Hypothalamus (tissue), 51 donors: ENCODE measurements at regions not wholly inside any gene's neighbourhood (a gene's known extent, or its start where the extent isn't known, plus 50 kb on each side); places are given as distances from the start of the nearest gene placed in this dataset.

Experiments used
- DNase-seq, 51 donors: peaks; one replicate each; lab custom pipeline; 2025; lab: John Stamatoyannopoulos, UW

GRCh38 chr5:124253203-124253810 is 493.1 kb downstream of the ZNF608 start:
- peak in 14 of 51 donors; percentile 6 to 61 (median 36) for DNase-seq

- peak in 1 of 51 donors; percentile 57 for DNase-seq
These were observed 493.7 kb downstream of the ZNF608 start for GRCh38 chr5:124252747-124253146.

GRCh38 chr5:124252191-124252638 is 494.2 kb downstream of the ZNF608 start:
- DNase-seq: peak in 7 of 51 donors; percentile 1 to 30 (median 18)

- DNase-seq: no peak
These were observed 501.2 kb downstream of the ZNF608 start for GRCh38 chr5:124245276-124245675.

GRCh38 chr5:124240732-124241131 is 505.7 kb downstream of the ZNF608 start:
- DNase-seq: no peak

GRCh38 chr5:124239572-124239971 is 506.9 kb downstream of the ZNF608 start:
- DNase-seq: no peak

GRCh38 chr5:124238350-124238749 is 508.1 kb downstream of the ZNF608 start:
- no peak for DNase-seq

- DNase-seq: no peak
These were observed 509.2 kb downstream of the ZNF608 start for GRCh38 chr5:124237206-124237695.

GRCh38 chr5:124236361-124237205 is 509.9 kb downstream of the ZNF608 start:
- peak in 1 of 51 donors; percentile 63 for DNase-seq

GRCh38 chr5:124235576-124235975 is 510.9 kb downstream of the ZNF608 start:
- peak in 26 of 51 donors; percentile 6 to 74 (median 42) for DNase-seq

- DNase-seq: peak in 1 of 51 donors; percentile 66
These were observed 511.5 kb downstream of the ZNF608 start for GRCh38 chr5:124234770-124235562.

- peak in 1 of 51 donors; percentile 76 for DNase-seq
These were observed 512.2 kb downstream of the ZNF608 start for GRCh38 chr5:124234022-124234769.

- peak in 6 of 51 donors; percentile 2 to 17 (median 11) for DNase-seq
These were observed 513.9 kb downstream of the ZNF608 start for GRCh38 chr5:124232515-124232914.

- DNase-seq: no peak
These were observed 514.6 kb downstream of the ZNF608 start for GRCh38 chr5:124231802-124232201.

GRCh38 chr5:124231230-124231629 is 515.2 kb downstream of the ZNF608 start:
- no peak for DNase-seq

GRCh38 chr5:124230456-124230855 is 516.0 kb downstream of the ZNF608 start:
- no peak for DNase-seq

- no peak for DNase-seq
These were observed 517.1 kb downstream of the ZNF608 start for GRCh38 chr5:124229352-124229751.

GRCh38 chr5:124227914-124228313 is 518.5 kb downstream of the ZNF608 start:
- no peak for DNase-seq

GRCh38 chr5:124220418-124220817 is 526.0 kb downstream of the ZNF608 start:
- DNase-seq: no peak

GRCh38 chr5:124212934-124213333 is 533.5 kb downstream of the ZNF608 start:
- DNase-seq: no peak
